ENCODE measurements at regions not wholly inside any gene's neighbourhood (a gene's known extent, or its start where the extent isn't known, plus 50 kb on each side); places are given as distances from the start of the nearest gene placed in this dataset.
A peak's percentile ranks its signal among the peaks of the same experiment; 100 is the strongest.

GRCh38 chr3:31244929-31245817, 287.6 kb upstream of the STT3B start:
- Histone ChIP-seq H2AFZ (ENCODE audit: control insufficient read depth, low read length) (no peak overlapping the region), H3K4me1 (ENCODE audit: control insufficient read depth, extremely low read depth, insufficient read depth, low read length) (peaks cover 14% of the 10 kb centered on the region), H3K27ac (ENCODE audit: control insufficient read depth, insufficient read depth, low read length) (no peak overlapping the region), H3K36me3 (ENCODE audit: control insufficient read depth in 2 of 2, extremely low read depth in 1 of 2, insufficient read depth in 2 of 2, low read length in 2 of 2) (no peaks in the 10 kb centered on the region), H3K4me2 (ENCODE audit: control insufficient read depth, extremely low read depth, insufficient read depth, low read depth, low read length) (no peak overlapping the region), H3K27me3 (ENCODE audit: control insufficient read depth, extremely low read depth, insufficient read depth, low read length) (no peaks in the 10 kb centered on the region), H3K9me1 (ENCODE audit: control insufficient read depth, extremely low read depth, insufficient read depth, low read length) (no peaks in the 10 kb centered on the region), H3K9ac (ENCODE audit: control insufficient read depth, extremely low read depth, insufficient read depth, low read length) (no peak overlapping the region), H3K79me2 (ENCODE audit: control insufficient read depth, insufficient read depth, low read length) (no peaks in the 10 kb centered on the region), H4K20me1 (ENCODE audit: control insufficient read depth, extremely low read depth, insufficient read depth, low read length) (no peaks in the 10 kb centered on the region), H3K4me3 (ENCODE audit: control insufficient read depth in 2 of 3, extremely low read depth in 1 of 3, insufficient read depth in 2 of 3, low read depth in 1 of 3, low read length in 3 of 3) (no peak overlapping the region), H3K9me3 (ENCODE audit: control insufficient read depth, low read depth, low read length) (no peaks in the 10 kb centered on the region)
- TF ChIP-seq EZH2 (IDR thresholded peaks at IDR 0.05; ENCODE audit: low read length): no peak
- TF ChIP-seq CTCF (optimal IDR thresholded peaks at IDR 0.05 in 1 of 3, IDR thresholded peaks at IDR 0.05 in 1 of 3, conservative IDR thresholded peaks at IDR 0.05 in 1 of 3; ENCODE audit: extremely low read depth in 1 of 3, insufficient read depth in 2 of 3, low read length in 3 of 3): peak in 1 of 3 experiments; percentile 11
- dilution Hi-C loops (cut with MboI; ENCODE audit: extremely low pct_ligation_motif_present, low sequenced_read_pairs): no loop called here
- no peak for FAIRE-seq
- no peak for DNase-seq (ENCODE audit: low read depth, low spot score)

- no peak for FAIRE-seq
- dilution Hi-C loops (cut with MboI; ENCODE audit: extremely low pct_ligation_motif_present, low sequenced_read_pairs): no loop called here
- H3K9ac ChIP-seq (ENCODE audit: control insufficient read depth, extremely low read depth, insufficient read depth, low read length): no peak overlapping the region
- no peaks in the 10 kb centered on the region for H3K9me1 ChIP-seq (ENCODE audit: control insufficient read depth, extremely low read depth, insufficient read depth, low read length)
- no peaks in the 10 kb centered on the region for H4K20me1 ChIP-seq (ENCODE audit: control insufficient read depth, extremely low read depth, insufficient read depth, low read length)
- H2AFZ ChIP-seq (ENCODE audit: control insufficient read depth, low read length): no peak overlapping the region
- H3K9me3 ChIP-seq (ENCODE audit: control insufficient read depth, low read depth, low read length): no peaks in the 10 kb centered on the region
- no peaks in the 10 kb centered on the region for H3K27me3 ChIP-seq (ENCODE audit: control insufficient read depth, extremely low read depth, insufficient read depth, low read length)
- no peak overlapping the region for H3K4me3 ChIP-seq (ENCODE audit: control insufficient read depth in 2 of 3, extremely low read depth in 1 of 3, insufficient read depth in 2 of 3, low read depth in 1 of 3, low read length in 3 of 3)
- H3K4me2 ChIP-seq (ENCODE audit: control insufficient read depth, extremely low read depth, insufficient read depth, low read depth, low read length): no peak overlapping the region
- TF ChIP-seq EZH2 (IDR thresholded peaks at IDR 0.05; ENCODE audit: low read length) (no peak), CTCF (optimal IDR thresholded peaks at IDR 0.05 in 1 of 3, IDR thresholded peaks at IDR 0.05 in 1 of 3, conservative IDR thresholded peaks at IDR 0.05 in 1 of 3; ENCODE audit: extremely low read depth in 1 of 3, insufficient read depth in 2 of 3, low read length in 3 of 3) (no peak)
- peaks cover 18% of the 10 kb centered on the region for H3K4me1 ChIP-seq (ENCODE audit: control insufficient read depth, extremely low read depth, insufficient read depth, low read length)
- H3K27ac ChIP-seq (ENCODE audit: control insufficient read depth, insufficient read depth, low read length): no peak overlapping the region
- no peaks in the 10 kb centered on the region for H3K79me2 ChIP-seq (ENCODE audit: control insufficient read depth, insufficient read depth, low read length)
- DNase-seq (ENCODE audit: low read depth, low spot score): no peak
- no peaks in the 10 kb centered on the region for H3K36me3 ChIP-seq (ENCODE audit: control insufficient read depth in 2 of 2, extremely low read depth in 1 of 2, insufficient read depth in 2 of 2, low read length in 2 of 2)
Measured at GRCh38 chr3:31246293-31247062, 286.2 kb upstream of the STT3B start.

All from keratinocyte (primary cell).